Umbilical cord (tissue), 1 donor: ENCODE measurements at regions not wholly inside any gene's neighbourhood (a gene's known extent, or its start where the extent isn't known, plus 50 kb on each side); places are given as distances from the start of the nearest gene placed in this dataset.

Experiments
- DNase-seq: peaks from one replicate; pipeline ENCODE4 v3.0.0-alpha.2; 2015; ENCODE audit warnings: low spot score

DNA sequence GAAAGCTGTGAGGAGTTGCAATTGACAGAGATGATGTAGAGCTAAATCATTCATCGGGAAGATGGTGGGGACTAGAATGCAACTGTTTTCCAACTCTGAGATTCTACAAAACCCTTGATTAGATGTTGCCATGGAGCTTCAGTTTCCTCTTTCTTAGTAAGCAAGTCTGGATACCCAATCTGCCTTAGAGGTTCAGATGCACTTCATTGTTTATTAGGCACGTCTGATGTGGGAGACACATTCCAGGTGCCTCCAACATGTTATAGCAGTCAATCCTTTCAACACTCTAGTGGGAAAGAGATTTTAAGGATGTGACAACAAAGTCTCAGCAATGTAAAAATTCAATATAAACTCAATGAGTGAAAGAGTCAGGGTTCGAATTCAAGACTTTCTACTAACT is 291.3 kb upstream of the PHYHIPL start:
- no peak for DNase-seq

DNA sequence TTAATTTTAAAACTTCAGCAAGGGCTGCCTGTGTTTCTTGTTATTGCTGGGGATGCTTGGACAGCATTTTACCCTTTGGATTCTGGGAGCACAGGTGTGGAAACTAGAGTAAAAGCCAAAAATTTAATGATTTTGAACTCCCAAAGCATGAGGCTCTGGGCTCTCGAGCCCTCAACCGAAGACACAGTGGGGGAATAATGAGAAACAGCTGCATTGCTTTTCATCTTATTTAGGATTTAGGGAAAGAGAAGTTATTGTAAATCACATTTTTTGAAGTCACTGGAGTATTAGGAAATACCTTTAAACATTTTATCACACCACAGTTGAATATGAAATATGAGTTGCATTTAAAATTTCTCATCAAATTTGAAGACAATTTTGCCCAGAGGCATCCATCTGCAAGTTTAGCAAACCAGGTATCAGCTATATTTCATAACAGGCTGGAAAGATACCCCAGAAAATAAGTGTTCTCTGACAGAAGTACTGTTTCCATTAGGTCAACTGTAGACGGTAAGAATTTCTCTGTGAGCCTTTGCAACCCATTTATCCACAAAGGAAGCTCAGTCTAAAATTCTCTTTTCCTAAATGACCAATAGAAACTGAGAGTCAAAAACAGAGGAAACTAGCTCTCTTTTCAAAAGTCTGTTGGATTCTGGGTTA is 290.6 kb upstream of the PHYHIPL start:
- peak; percentile 11 for DNase-seq

DNA sequence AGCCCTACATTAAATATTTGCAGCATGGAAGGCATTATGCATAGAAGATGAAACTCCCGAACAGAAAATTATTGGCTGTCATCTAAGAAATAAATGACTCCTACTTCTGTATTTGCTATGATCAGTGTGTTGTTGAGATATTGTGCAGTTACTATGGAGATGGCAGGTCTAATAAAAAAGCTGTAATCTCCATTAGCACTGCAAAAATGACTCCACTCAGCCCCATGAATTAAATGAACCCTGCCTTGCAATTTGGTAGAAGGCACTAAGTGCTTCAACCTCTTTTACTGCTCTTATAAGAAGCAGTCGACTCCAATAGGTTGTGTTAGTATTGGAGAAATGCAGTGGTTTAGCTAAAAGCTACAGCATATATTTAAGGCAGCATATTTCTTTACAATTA is 290.0 kb upstream of the PHYHIPL start:
- DNase-seq = no peak

DNA sequence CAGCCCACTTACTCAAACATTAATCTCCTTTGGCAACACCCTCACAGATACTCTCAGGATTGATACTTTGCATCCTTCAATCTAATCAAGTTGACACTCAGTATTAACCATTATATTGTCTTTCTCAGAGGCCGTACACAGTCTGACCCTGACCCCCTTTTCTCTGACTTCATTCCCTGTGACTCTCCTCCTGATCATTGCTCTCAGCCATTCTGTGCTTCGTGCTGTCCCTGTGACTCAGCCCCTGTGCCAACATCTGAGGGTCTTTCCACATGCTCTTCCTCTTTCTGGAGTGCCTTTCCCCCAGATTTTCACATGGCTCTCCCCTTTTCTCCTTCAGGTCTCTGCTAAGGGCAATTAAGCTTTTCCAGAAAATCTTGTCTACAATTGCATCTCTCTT is 289.0 kb upstream of the PHYHIPL start:
- no peak for DNase-seq

DNA sequence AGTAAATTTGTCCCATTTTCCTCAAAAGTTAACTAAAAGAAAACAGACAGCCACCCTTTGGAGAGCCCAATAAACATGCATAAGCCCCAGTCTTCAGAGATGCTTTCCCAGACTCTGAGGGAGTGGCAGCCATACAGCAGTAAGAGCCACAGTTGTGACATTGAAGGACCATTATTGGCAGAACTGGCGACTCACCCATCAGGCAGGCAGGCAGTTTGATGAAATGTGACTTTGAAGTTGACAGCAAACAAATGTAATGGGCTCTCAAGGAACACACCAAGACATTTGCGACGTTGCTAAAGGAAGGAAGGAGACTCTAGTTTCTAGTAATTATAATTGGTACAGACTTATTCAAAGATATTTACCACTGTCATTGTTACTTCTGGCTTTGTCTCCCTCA is 287.5 kb upstream of the PHYHIPL start:
- DNase-seq = no peak

DNA sequence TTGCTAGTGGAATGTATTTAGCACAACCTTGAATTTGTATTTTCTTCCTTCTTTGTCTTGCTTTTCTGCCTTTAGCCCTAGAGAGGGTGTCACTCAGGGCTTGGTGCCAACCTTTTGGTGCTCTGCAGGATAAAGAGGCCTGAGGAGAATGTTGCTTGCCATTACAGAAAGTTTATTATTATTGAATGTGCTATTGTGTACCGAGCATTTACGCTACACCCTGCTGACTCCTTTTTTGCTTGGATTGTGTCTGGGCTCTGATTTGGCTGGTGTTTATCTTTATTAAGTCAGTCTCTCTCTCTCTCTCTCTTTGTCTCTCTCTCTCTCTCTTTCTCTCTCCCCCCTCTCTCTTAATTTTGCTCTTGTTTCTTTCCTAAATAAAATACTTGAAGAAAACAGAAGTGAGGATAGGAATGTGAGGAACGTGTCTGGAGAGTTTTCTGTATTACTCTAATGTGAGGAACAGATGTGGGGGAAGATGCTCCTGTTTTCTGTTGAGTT is 284.4 kb upstream of the PHYHIPL start:
- DNase-seq = no peak

DNA sequence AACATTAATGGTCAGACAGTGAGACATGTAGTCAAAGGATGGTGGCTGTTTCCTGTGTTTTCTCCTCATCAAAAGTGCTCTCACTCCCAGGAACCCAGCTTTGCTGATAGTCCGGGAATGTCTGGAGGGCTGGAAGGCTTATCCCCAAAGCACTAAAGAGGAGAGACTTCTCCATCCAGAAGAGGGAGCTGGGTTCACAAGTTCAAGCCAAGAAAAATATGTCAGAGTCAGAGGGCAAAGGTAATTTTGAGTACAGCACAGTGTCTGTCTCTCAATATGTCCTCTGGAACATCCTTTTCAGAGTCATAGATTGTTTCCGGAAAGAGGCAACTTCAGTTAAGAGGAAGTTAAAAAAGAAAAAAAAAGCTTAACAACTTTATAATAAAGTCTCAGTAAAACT is 281.5 kb upstream of the PHYHIPL start:
- DNase-seq = peak; percentile 40

DNA sequence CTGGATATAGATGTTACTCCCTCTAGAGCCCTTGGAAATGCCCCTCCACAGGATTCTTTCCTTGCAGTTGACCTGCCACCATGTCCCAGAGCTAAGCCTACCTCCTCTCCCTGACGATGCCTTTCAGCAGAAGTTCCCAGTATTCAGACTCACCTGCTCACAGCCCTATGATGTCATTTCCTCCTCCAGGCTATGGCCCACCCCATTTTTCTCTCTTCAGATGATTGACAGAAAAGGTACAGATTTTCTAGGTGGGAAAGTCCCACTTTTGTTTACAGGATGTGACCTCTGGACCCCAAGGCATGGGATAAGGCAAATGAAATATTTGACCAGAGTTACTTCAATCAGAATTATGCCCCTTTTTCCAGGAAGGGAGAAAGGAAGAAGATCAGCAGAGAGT is 280.2 kb upstream of the PHYHIPL start:
- DNase-seq = no peak

DNA sequence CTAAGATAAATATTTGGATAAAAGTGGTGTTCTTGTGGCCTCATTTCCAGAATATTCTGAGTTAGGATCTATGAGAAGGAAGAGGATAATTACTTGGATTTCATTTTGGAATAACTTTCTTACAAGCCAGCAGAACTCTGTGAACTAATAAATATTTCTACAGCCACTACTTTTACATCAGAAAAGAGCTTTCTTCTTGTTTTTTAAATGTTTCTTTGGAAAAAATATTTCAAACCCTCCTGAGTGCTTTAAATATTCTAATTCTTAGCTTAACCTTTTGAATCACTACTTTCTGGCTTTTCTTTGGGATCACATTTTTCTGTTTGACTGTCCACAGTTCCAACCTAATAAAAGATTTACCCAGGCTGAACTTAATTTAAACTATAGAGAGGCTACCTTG is 279.2 kb upstream of the PHYHIPL start:
- no peak for DNase-seq

DNA sequence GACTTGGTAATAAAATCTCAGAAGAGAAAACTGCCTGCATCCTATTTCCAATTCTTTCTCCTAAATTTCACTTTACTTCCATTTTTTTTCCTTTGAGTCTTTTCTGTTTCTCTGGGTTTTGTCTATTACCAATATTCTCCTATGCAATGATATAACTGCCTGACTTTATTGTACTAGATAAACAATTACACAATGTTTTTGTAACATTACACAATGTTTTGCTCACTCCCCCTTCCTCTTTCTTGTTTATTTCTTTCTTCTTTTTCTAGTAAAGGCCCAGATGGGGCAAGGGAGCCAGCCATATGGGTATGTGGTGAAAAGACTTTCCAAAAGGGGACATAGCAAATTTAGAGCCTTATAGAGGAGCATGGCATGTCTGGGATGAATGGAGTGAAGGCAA is 278.7 kb upstream of the PHYHIPL start:
- DNase-seq = no peak

DNA sequence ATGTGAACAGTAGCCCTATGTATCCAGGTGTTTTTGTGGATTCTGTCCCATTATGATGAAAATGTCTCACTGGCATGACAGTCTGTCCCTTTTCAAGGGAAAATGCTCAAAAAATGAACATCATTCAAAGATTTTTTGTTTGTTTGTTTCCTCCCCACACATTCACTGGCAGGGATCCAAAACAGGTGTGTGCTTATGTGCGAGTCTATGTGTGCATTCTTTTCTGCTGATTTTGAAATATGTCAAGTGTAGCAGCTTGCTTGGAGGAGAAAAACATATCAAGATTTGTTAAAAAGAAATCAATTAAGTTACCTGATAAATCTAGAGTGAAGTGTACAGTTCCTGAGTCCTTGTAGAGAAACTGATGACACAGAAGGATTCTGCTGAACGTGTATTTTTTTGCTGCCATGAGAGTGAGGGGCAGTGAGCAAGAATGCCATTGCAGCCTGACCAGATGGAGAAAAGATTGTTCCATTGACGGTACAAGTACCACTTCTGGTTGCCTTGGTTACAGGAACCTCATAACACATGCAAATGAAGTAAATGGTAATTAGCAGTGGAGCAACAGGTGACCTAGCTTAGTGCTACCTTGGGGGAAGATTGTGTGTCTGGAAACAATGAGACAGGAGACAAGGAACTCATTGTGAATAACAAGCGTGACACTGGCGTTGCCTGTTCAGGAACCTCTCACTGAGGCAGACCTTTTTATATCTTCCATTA is 277.4 kb upstream of the PHYHIPL start:
- no peak for DNase-seq

DNA sequence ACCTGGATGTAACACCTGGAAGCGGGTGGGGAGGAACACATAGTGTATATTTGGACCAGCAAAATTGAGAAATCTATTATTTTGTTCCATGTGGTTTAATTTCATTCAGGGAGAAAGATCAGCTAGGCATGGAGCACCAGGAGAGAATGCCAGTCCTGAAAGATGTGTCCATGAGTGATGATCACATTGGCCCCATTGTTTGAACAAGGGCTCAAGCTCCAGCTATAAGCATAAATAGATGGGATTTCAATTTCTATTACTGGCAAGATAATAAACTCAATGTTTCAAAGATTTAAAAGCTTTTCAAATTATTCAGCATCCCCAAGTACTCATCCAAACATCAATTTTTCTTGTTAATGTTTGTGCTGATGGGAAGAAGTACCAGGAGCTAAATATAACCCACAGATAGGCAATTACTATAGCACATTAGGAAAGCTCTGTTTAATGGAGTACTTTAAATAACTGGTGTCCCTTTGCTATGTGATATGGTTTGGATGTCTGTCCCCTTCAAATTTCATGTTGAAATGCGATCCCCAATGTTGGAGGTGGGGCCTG is 275.3 kb upstream of the PHYHIPL start:
- no peak for DNase-seq

DNA sequence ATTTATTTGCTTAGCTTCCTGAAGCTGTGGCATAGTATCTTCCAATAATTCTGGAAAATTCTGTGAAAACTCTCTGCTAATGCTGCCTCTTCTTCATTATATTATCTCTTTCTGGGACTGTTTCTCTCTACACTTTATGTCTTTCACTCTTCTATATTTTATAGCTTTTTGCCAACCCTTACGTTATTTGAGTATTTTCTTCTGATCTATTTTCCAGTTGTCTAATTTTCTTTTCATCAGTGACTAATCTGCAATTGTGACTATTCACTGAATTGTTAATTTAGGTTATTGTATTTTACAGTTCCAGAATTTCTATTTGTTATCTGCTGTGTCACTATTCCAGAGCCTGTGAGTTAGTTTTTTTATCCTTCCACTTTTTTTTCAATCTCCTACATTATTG is 273.4 kb upstream of the PHYHIPL start:
- DNase-seq = no peak

DNA sequence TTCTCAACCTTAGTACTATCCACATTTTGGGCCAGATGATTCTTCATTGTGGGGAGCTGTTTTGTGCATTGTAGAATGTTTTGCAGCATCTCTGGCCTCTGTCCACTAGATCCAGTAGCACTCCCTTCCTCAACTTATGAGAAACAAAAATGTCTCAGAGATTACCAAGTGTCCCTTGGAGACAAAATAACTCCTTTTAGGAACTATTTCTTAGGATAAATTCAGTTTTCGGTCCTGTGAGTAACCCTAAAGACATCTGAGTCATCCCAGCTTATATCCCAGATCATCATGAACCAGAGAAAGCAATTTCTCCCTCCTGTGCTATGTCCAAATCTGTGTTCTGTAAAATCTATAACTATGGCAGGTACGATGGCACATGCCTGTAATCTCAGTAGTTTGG is 266.6 kb upstream of the PHYHIPL start:
- no peak for DNase-seq

DNA sequence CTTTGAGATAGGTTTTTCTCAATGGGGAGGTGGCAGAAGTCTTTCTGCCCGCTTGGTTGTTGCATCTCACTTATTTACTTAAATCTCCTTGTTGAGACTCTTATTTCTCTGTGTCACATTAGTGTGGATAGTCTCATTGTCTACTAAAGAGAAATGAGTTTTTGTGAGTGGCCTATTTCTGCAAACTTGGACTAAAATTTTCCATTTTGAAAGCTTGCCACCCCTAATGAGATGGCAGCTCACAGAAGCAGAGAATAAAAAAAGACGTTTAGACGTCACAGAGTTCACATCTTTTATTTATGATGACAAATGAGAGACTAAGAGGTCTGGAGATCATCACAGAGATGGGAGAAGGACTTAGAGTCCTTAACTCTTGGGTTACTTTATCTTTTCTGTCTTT is 262.7 kb upstream of the PHYHIPL start:
- DNase-seq = peak; percentile 11

DNA sequence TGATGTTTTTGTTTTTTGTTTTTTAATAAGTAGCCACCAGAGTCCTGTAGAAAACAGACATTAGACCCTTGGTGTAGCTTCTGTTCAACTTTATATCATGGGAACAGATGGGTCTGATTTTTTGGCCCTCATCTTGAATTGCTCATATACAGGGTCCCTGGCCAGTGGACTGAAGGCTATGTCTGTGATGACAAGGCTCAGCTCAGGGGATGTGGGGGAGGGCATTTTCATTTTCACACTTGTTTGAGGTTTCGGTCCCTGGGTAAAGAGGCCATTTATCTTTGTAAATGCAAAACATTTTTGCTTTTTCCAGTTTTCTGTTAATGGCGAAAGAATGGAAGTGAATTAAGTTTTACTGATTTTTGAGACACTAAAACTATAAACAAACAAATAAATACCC is 257.6 kb upstream of the PHYHIPL start:
- no peak for DNase-seq

DNA sequence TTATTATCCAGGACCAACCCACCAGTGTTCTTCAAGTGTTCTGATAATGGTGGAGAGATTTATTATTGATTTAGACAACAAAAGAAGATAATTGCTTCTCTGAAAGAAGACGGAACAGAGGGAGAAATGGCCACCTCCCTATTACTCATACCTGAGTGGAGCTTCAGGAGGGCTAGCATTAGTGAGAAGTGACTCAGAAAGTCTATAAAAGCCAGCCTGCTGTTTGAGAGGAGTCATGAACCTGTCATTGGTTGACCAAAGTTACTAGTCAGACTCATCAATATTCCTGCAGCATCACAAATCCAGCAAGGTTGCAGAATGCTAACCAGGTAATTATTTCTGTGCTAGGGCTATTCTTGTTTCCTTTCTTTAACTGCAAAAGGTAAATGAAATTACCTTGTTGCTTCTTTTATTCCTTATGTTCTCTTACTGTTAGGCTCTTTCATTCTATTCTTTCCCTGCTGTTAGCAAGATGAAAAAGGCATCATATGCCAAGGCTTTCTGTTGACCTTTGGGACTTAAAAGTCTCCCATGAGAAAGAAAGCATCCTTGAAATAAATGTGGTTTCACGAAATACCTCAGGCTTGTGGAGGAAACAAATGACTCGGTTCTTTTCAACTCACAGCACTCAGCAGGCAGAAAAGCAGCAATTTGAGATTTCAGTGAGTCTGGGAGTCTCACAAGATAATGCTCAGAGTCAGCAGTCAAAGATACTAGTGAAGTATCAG is 256.4 kb upstream of the PHYHIPL start:
- DNase-seq = peak; percentile 68

DNA sequence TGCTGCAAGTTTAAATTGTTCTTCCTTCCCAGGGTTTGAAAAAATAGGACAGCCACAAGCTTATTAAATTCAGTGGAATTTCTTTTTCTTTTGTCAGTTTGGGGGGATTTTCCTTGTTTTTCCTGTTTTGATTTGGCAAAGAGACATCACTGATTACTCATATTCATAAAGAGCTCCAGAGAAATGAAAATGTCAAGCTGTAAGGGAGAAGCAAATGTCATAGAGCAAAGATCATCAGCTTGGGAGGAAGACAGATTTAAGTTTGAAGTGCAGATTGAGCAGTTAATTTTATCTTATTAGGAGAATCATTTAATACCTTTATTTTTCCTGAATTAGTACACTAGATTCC is 255.8 kb upstream of the PHYHIPL start:
- DNase-seq = no peak

DNA sequence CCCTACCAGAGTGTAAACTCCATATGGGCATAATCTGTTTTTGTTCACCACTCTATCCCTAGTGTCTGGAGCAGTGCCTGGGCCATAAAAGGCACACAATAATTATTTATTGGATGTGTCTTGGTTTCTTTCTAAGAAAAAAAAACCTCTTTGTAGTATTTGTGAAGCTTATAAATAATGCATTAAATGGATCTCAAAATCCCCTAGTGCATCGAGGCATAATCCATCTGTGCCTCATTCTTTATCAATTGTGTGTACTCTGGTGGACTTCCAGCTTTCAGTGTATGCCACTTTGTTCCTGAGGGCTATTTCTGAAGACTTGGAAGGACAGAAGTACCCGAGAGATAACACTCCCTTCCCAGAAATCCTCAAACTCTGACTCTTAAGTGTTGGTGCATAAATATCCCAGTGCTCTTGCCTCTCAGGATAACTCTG is 255.0 kb upstream of the PHYHIPL start:
- peak; percentile 61 for DNase-seq

DNA sequence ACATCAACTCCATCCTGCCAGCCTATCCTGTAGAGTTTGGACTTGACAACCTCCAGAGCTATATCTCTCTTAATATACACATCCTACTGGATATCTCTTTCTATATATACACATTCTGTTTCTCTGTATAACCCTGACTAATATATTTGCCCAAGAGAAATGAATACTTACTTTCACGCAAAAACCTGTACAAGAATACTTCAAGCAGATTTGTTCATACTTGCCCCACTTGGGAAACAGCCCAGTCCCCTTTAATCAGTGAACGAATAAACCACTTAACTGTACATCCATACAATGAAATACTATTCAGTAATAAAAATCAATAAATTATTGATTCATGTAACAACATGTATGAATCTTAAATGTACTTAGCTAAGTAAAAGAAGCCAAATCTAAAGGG is 251.1 kb upstream of the PHYHIPL start:
- no peak for DNase-seq

DNA sequence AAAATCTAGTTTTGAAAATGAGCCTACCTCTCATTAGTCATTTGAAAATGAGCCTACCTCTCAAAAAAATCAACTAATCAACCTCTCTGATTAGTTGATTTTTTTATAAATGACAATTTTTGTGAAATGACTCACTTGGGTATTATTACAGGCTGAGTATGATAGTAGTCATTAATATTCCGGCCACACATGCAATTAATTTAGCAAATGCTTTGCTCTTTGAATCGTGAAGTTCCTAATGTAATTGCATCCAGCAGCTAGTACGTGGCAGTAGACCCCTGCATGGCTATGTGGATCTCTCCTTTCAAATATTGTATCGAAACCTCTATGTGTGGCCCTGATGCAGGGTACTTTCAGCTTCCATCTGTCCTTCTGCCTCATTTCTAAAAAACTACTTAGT is 245.9 kb upstream of the PHYHIPL start:
- DNase-seq = no peak

DNA sequence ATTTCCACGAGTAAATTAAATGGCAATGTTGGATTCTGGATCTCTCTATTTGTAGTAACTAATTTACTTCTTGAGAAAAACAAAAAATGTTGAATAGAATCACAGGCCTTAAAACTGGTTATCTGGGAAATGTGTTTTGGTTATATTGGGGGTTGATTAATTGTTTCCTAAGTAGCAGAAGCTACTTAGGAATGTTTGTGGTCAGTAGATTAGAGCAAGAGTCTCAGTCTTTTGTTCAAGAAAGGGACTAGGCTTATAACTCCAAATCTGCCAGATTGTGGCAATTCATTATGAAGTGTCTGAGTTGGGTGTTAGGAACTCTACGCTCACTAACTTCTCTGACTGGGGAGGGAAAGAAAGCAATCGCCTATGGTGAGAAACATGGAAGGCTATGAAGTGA is 244.3 kb upstream of the PHYHIPL start:
- no peak for DNase-seq
